ENCODE measurements at regions not wholly inside any gene's neighbourhood (a gene's known extent, or its start where the extent isn't known, plus 50 kb on each side); places are given as distances from the start of the nearest gene placed in this dataset.

DNA sequence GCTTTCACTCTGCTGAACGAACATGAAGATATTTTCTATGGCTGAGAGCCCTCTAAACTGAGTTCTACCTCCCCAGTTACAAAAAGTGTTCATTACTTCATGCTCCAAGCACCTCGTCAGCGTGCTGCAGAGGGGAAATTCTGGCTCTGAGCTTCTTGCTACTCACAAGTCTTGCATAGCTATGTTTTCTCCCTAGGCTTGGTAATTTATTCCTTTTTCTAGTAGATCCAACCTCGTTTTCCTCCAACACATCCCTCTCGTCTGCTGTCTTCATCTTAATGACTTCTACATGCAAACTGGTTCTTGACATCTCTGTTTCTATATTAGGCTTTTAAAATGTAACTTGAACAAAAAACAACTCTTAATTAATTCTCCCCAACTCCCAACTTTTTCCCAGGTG is 1034.5 kb downstream of the REEP3 start:
- no peak for TF ChIP-seq POLR2A (IDR thresholded peaks at IDR 0.05)
- TF ChIP-seq, protein P1, sequence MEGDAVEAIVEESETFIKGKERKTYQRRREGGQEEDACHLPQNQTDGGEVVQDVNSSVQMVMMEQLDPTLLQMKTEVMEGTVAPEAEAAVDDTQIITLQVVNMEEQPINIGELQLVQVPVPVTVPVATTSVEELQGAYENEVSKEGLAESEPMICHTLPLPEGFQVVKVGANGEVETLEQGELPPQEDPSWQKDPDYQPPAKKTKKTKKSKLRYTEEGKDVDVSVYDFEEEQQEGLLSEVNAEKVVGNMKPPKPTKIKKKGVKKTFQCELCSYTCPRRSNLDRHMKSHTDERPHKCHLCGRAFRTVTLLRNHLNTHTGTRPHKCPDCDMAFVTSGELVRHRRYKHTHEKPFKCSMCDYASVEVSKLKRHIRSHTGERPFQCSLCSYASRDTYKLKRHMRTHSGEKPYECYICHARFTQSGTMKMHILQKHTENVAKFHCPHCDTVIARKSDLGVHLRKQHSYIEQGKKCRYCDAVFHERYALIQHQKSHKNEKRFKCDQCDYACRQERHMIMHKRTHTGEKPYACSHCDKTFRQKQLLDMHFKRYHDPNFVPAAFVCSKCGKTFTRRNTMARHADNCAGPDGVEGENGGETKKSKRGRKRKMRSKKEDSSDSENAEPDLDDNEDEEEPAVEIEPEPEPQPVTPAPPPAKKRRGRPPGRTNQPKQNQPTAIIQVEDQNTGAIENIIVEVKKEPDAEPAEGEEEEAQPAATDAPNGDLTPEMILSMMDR (IDR thresholded peaks at IDR 0.05), result no peak

All from Peyer's patch (tissue), 4 donors.